ENCODE measurements at regions not wholly inside any gene's neighbourhood (a gene's known extent, or its start where the extent isn't known, plus 50 kb on each side); places are given as distances from the start of the nearest gene placed in this dataset.
"Not testable (repeated sequence)": the region's sequence is repeated elsewhere in the genome, so short reads cannot be mapped to it uniquely, and the experiment has no call there.

- Mint-ChIP-seq H3K4me1 (no peaks in the 10 kb centered on the region), H3K36me3 (ENCODE audit: low read depth) (no peaks in the 10 kb centered on the region), H3K27ac (no peak overlapping the region), H3K4me3 (no peak overlapping the region), H3K27me3 (ENCODE audit: low read depth) (no peaks in the 10 kb centered on the region), H3K9me3 (peaks cover 3% of the 10 kb centered on the region)
- TF ChIP-seq CTCF (IDR thresholded peaks at IDR 0.05; ENCODE audit: unreplicated experiment in 3 of 3): no peak
Observed at GRCh38 chr7:51611937-51612336, 295.3 kb upstream of the COBL start.

- no peak for TF ChIP-seq CTCF (IDR thresholded peaks at IDR 0.05; ENCODE audit: unreplicated experiment in 3 of 3)
- Mint-ChIP-seq H3K36me3 (ENCODE audit: low read depth) (no peaks in the 10 kb centered on the region), H3K27me3 (ENCODE audit: low read depth) (no peaks in the 10 kb centered on the region), H3K27ac (no peak overlapping the region), H3K4me1 (peaks cover 2% of the 10 kb centered on the region), H3K4me3 (no peak overlapping the region), H3K9me3 (peaks cover 6% of the 10 kb centered on the region)
Observed at GRCh38 chr7:51607447-51607846, 290.8 kb upstream of the COBL start.

- H3K9me3 Mint-ChIP-seq: peaks cover 9% of the 10 kb centered on the region
- H3K4me3 Mint-ChIP-seq: no peak overlapping the region
- H3K27me3 Mint-ChIP-seq (ENCODE audit: low read depth): no peaks in the 10 kb centered on the region
- H3K27ac Mint-ChIP-seq: no peak overlapping the region
- TF ChIP-seq CTCF (IDR thresholded peaks at IDR 0.05; ENCODE audit: unreplicated experiment in 3 of 3): no peak
- peaks cover 8% of the 10 kb centered on the region for H3K4me1 Mint-ChIP-seq
- no peaks in the 10 kb centered on the region for H3K36me3 Mint-ChIP-seq (ENCODE audit: low read depth)
Observed at GRCh38 chr7:51606601-51607154, 290.1 kb upstream of the COBL start.

- no peak overlapping the region for H3K4me3 Mint-ChIP-seq
- peaks cover 19% of the 10 kb centered on the region for H3K9me3 Mint-ChIP-seq
- H3K36me3 Mint-ChIP-seq (ENCODE audit: low read depth): no peaks in the 10 kb centered on the region
- H3K27me3 Mint-ChIP-seq (ENCODE audit: low read depth): no peaks in the 10 kb centered on the region
- no peak for TF ChIP-seq CTCF (IDR thresholded peaks at IDR 0.05; ENCODE audit: unreplicated experiment in 3 of 3)
- no peak overlapping the region for H3K27ac Mint-ChIP-seq
- H3K4me1 Mint-ChIP-seq: peaks cover 8% of the 10 kb centered on the region
Observed at GRCh38 chr7:51602376-51602775, 285.8 kb upstream of the COBL start.

GRCh38 chr7:51601461-51601860 lies 284.9 kb upstream of the COBL start:
- no peak overlapping the region for H3K27ac Mint-ChIP-seq
- H3K36me3 Mint-ChIP-seq (ENCODE audit: low read depth): no peaks in the 10 kb centered on the region
- no peak overlapping the region for H3K4me3 Mint-ChIP-seq
- no peak for TF ChIP-seq CTCF (IDR thresholded peaks at IDR 0.05; ENCODE audit: unreplicated experiment in 3 of 3)
- peaks cover 8% of the 10 kb centered on the region for H3K4me1 Mint-ChIP-seq
- peaks cover 4% of the 10 kb centered on the region for H3K27me3 Mint-ChIP-seq (ENCODE audit: low read depth)
- H3K9me3 Mint-ChIP-seq: peaks cover 24% of the 10 kb centered on the region

- peaks cover 24% of the 10 kb centered on the region for H3K9me3 Mint-ChIP-seq
- H3K4me3 Mint-ChIP-seq; H3K27ac Mint-ChIP-seq; H3K27me3 Mint-ChIP-seq (ENCODE audit: low read depth); H3K36me3 Mint-ChIP-seq (ENCODE audit: low read depth); H3K4me1 Mint-ChIP-seq: not testable (repeated sequence)
Observed at GRCh38 chr7:51599935-51600334, 283.3 kb upstream of the COBL start.
